ENCODE measurements at regions not wholly inside any gene's neighbourhood (a gene's known extent, or its start where the extent isn't known, plus 50 kb on each side); places are given as distances from the start of the nearest gene placed in this dataset.

DNA sequence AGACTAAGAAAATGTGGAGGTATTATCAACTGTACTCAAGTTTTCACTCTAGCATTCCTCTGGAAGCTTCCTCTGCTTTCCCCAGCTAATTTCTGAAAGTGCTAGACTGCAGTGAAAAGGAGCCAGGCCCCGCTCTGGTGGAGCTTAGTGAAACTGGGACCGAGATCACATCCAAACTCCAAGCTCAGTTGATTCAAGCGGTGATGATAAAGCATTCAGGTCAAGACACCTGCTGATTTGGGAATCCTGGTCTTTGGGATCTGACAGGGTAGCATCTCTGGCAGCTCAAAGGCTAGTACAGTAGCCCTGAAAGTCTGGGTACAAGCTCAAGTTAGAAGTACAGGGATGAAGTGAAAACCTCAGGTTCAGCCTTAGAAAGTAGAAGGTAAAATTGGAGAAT, 120.2 kb upstream of the CRIM1 start:
- Histone ChIP-seq H3K9me3 (ENCODE audit: low read depth) (no peaks in the 10 kb centered on the region), H3K4me1 (ENCODE audit: low read depth) (no peaks in the 10 kb centered on the region), H3K27ac (no peak overlapping the region), H3K27me3 (no peaks in the 10 kb centered on the region), H3K4me3 (no peak overlapping the region), H3K36me3 (no peaks in the 10 kb centered on the region)
- no peak for DNase-seq (ENCODE audit: low read depth in 1 of 2, low spot score in 1 of 2)
- TF ChIP-seq CTCF (IDR thresholded peaks at IDR 0.05; ENCODE audit: low read depth, low read length), result no peak

GRCh38 chr2:36223259-36223658, 132.3 kb upstream of the CRIM1 start:
- no peak overlapping the region for H3K4me3 ChIP-seq
- no peaks in the 10 kb centered on the region for H3K27me3 ChIP-seq
- H3K36me3 ChIP-seq, result no peaks in the 10 kb centered on the region
- DNase-seq (ENCODE audit: low read depth in 1 of 2, low spot score in 1 of 2), result no peak
- no peak for TF ChIP-seq CTCF (IDR thresholded peaks at IDR 0.05; ENCODE audit: low read depth, low read length)
- H3K27ac ChIP-seq, result no peak overlapping the region
- H3K4me1 ChIP-seq (ENCODE audit: low read depth), result no peaks in the 10 kb centered on the region
- no peaks in the 10 kb centered on the region for H3K9me3 ChIP-seq (ENCODE audit: low read depth)

GRCh38 chr2:36222485-36222884, 133.1 kb upstream of the CRIM1 start:
- Histone ChIP-seq H3K4me3 (no peak overlapping the region), H3K36me3 (no peaks in the 10 kb centered on the region), H3K9me3 (ENCODE audit: low read depth) (no peaks in the 10 kb centered on the region), H3K27me3 (no peaks in the 10 kb centered on the region), H3K4me1 (ENCODE audit: low read depth) (no peaks in the 10 kb centered on the region), H3K27ac (no peak overlapping the region)
- no peak for DNase-seq (ENCODE audit: low read depth in 1 of 2, low spot score in 1 of 2)
- TF ChIP-seq CTCF (IDR thresholded peaks at IDR 0.05; ENCODE audit: low read depth, low read length), result no peak

GRCh38 chr2:36214691-36215090, 140.9 kb upstream of the CRIM1 start:
- no peak overlapping the region for H3K27ac ChIP-seq

DNA sequence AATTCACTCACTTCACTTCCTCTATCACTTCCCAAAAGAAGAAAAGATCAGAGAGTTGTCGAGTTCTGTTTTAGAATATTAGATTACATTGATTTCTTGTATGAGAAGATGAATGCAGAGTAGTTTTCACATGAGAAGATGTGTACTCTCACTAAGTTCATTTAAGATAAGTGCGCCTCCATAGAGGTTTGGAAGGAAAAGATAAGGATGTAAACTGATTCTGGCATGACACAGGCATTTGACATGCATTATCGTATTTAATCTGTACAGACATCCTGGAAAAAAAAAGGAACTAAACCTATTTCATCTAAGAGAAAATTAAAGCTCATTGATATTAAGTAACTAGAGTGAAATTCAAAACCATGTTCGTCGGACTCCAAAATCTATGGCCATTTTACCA, 152.2 kb upstream of the CRIM1 start:
- no peak for DNase-seq (ENCODE audit: low read depth in 1 of 2, low spot score in 1 of 2)
- H3K4me1 ChIP-seq (ENCODE audit: low read depth), result no peaks in the 10 kb centered on the region
- H3K27me3 ChIP-seq, result no peaks in the 10 kb centered on the region
- no peaks in the 10 kb centered on the region for H3K9me3 ChIP-seq (ENCODE audit: low read depth)
- no peaks in the 10 kb centered on the region for H3K36me3 ChIP-seq
- no peak overlapping the region for H3K4me3 ChIP-seq
- TF ChIP-seq CTCF (IDR thresholded peaks at IDR 0.05; ENCODE audit: low read depth, low read length), result no peak
- H3K27ac ChIP-seq, result no peak overlapping the region

More at GRCh38 chr2:36214691-36215090, 140.9 kb upstream of the CRIM1 start:
- Histone ChIP-seq H3K4me3 (no peak overlapping the region), H3K9me3 (ENCODE audit: low read depth) (no peaks in the 10 kb centered on the region), H3K4me1 (ENCODE audit: low read depth) (no peaks in the 10 kb centered on the region), H3K27me3 (no peaks in the 10 kb centered on the region), H3K36me3 (no peaks in the 10 kb centered on the region)
- no peak for TF ChIP-seq CTCF (IDR thresholded peaks at IDR 0.05; ENCODE audit: low read depth, low read length)
- peak in 1 of 2 donors; percentile 8 for DNase-seq (ENCODE audit: low read depth in 1 of 2, low spot score in 1 of 2)
